KOPT-K1 (cell line): ENCODE measurements at regions not wholly inside any gene's neighbourhood (a gene's known extent, or its start where the extent isn't known, plus 50 kb on each side); places are given as distances from the start of the nearest gene placed in this dataset.

ENCODE experiments used
- H3K27ac ChIP-seq: fragments of 200-600 bp; sonication (generic); 2 replicates; pipeline ENCODE4 v1.5.1; 2016; ENCODE audit warnings: antibody characterized with exemption, mild to moderate bottlenecking, low read depth, low read length; ENCODE audit not compliant: poor library complexity, severe bottlenecking
- H3K36me3 ChIP-seq: fragments of 200-600 bp; sonication (generic); 2 replicates; pipeline ENCODE4 v1.5.1; 2017; ENCODE audit warnings: antibody characterized with exemption, mild to moderate bottlenecking, low read length, moderate library complexity; ENCODE audit not compliant: insufficient read depth
- H3K9me3 ChIP-seq: fragments of 200-600 bp; sonication (generic); 2 replicates; pipeline ENCODE4 v1.5.1; 2017; ENCODE audit warnings: antibody characterized with exemption, low read length, mild to moderate bottlenecking; ENCODE audit not compliant: insufficient read depth, poor library complexity, severe bottlenecking

GRCh38 chr14:97273540-97273939 lies 476.4 kb downstream of the VRK1 start:
- H3K36me3 ChIP-seq: no peaks in the 10 kb centered on the region
- no peaks in the 10 kb centered on the region for H3K9me3 ChIP-seq
- no peak overlapping the region for H3K27ac ChIP-seq

- Histone ChIP-seq H3K9me3 (no peaks in the 10 kb centered on the region), H3K27ac (no peak overlapping the region), H3K36me3 (no peaks in the 10 kb centered on the region)
Measured at GRCh38 chr14:97274626-97275025, 477.4 kb downstream of the VRK1 start.

GRCh38 chr14:97275276-97275675 lies 478.1 kb downstream of the VRK1 start:
- H3K9me3 ChIP-seq: no peaks in the 10 kb centered on the region
- no peaks in the 10 kb centered on the region for H3K36me3 ChIP-seq
- no peak overlapping the region for H3K27ac ChIP-seq

GRCh38 chr14:97276573-97276972 lies 479.4 kb downstream of the VRK1 start:
- Histone ChIP-seq H3K36me3 (no peaks in the 10 kb centered on the region), H3K9me3 (no peaks in the 10 kb centered on the region), H3K27ac (no peak overlapping the region)

- no peaks in the 10 kb centered on the region for H3K9me3 ChIP-seq
- no peak overlapping the region for H3K27ac ChIP-seq
- H3K36me3 ChIP-seq: no peaks in the 10 kb centered on the region
Measured at GRCh38 chr14:97277711-97278110, 480.5 kb downstream of the VRK1 start.

GRCh38 chr14:97280526-97280925 lies 483.3 kb downstream of the VRK1 start:
- no peaks in the 10 kb centered on the region for H3K36me3 ChIP-seq
- no peak overlapping the region for H3K27ac ChIP-seq
- no peaks in the 10 kb centered on the region for H3K9me3 ChIP-seq

DNA sequence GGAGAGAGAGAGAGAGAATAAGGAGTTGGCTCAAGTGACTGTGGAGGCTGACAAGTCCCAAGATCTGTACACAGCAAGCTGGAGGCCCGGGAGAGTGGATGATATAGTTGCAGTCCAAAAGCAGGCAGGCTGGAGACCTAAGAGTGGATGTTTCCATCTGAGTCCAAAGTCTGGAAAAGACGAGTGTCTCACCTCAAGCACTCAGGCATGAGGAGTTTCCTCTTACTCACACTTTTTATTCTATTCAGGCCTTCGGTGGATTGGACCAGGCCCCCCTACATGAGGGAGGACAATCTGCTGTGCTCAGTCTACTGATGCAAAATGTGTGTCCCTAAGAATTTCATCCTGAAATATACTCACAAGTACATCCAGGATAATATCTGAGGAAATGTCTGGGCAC lies 484.6 kb downstream of the VRK1 start:
- Histone ChIP-seq H3K9me3 (no peaks in the 10 kb centered on the region), H3K36me3 (no peaks in the 10 kb centered on the region), H3K27ac (no peak overlapping the region)

DNA sequence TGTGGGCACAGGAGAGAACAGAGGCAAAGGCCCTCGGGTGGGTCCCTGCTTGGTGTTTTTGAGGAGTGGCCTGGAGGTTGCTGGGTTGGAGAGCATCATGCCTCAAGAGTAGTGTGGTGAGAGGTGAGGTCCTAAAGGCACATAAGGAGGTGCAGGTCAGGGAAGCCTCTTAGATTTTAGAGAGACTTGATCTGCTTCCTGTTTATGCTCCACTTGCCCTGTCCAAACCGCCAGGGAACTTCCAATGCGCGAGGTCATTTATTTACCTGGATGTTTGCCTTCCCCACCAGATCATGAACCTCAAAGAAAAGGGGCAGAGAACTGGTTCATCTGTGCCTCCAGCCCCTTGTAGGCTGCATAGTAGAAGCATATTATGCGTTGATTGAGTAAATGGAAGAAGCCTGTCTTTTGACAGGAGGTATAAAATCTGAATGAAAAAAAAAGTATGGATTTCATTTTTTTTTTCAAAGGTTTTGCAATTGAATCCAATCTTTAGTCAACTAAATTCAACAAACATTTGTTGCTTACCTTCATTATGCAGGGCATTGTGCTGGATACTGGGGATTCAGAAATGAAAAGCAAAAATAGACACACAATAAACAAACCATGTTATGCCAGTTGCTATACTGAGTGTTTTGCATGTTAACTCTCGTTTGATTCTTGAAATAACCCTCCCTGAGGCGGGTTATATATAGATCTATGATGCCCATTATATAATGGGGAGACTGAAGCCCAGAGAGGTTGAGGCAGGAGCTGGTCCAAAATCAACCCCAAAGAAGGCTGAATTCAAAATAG lies 485.2 kb downstream of the VRK1 start:
- H3K36me3 ChIP-seq: no peaks in the 10 kb centered on the region
- H3K27ac ChIP-seq: no peak overlapping the region
- H3K9me3 ChIP-seq: no peaks in the 10 kb centered on the region

DNA sequence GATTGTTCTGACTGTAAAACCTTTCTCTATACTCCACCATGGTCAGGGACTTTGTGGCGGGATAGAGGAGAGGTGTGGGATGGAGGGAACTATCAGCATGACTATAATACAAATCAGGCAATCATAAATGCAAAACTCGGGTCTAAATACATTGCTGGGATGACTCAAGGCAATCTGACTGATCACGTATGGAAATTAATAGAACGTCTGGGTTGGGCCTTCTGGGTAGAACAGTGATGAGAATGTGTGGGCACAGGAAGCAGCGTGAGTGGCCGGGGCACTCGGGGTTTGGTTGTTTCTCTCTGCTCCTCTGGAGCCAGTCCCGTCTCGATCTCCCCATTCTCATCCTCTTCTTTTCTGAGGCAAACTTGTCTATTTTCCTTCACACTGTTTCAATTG lies 485.8 kb downstream of the VRK1 start:
- no peaks in the 10 kb centered on the region for H3K36me3 ChIP-seq
- H3K27ac ChIP-seq: no peak overlapping the region
- no peaks in the 10 kb centered on the region for H3K9me3 ChIP-seq

DNA sequence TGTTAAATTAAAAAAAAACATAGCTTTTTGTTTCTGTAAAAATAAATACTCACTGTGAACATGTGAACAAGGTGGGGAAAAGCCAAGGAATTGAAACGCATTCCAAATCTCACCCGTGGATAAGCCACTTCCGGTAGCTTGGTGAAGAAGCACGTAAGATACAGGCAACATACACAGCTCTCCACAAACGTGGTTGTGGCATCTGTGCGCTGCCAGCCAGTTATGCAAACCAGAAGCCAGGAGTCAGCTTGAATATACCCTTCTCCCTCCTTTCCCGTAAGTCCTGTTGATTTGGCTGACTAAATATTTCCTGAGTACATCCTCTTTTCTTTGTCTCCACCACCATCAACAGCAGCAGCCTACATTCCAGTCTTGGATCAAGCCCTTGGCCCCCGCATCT lies 486.2 kb downstream of the VRK1 start:
- no peak overlapping the region for H3K27ac ChIP-seq
- H3K9me3 ChIP-seq: no peaks in the 10 kb centered on the region
- no peaks in the 10 kb centered on the region for H3K36me3 ChIP-seq

DNA sequence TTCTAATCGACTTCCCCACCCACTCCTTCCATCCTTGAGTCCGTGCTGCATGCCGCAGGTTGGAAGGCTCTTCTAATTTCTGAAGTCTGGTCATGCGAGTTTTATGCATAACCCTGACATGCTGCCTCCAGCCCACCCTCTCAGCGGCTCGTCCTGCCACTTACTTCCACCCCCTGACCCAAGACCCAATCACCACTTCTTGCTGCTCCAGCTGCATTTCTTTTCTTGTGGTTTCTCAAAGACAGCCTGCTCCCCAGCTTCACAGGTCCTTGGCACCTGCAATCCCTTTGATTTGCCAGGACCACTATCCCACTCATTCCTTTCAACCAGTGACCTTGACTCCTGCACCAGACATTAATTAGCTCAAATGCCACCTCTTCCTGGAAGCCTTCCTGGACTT lies 486.7 kb downstream of the VRK1 start:
- H3K27ac ChIP-seq: no peak overlapping the region
- H3K36me3 ChIP-seq: no peaks in the 10 kb centered on the region
- H3K9me3 ChIP-seq: no peaks in the 10 kb centered on the region

GRCh38 chr14:97287956-97288355 lies 490.8 kb downstream of the VRK1 start:
- Histone ChIP-seq H3K27ac (no peak overlapping the region), H3K9me3 (no peaks in the 10 kb centered on the region), H3K36me3 (no peaks in the 10 kb centered on the region)

DNA sequence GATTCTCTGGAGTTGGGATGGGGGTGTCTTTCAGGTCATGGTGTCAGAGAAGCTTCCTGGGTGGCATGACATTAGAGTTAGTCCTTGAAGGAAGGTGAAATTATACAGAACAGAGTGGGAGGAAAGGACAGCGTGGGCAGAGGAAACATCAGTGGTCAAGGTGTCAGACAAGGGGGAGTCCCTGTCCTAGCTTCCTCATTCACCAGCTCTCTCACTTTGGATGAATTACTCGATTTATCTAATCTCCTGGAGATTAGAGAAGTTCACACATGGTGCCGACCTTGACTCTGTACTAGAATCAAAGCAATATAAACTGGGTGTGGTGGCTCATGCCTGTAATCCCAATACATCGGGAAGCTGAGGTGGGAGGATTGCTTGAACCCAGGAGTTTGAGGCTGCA lies 492.9 kb downstream of the VRK1 start:
- H3K9me3 ChIP-seq: no peaks in the 10 kb centered on the region
- no peaks in the 10 kb centered on the region for H3K36me3 ChIP-seq
- H3K27ac ChIP-seq: no peak overlapping the region

- H3K27ac ChIP-seq: no peak overlapping the region
- H3K9me3 ChIP-seq: no peaks in the 10 kb centered on the region
- H3K36me3 ChIP-seq: no peaks in the 10 kb centered on the region
Measured at GRCh38 chr14:97290977-97291376, 493.8 kb downstream of the VRK1 start.

GRCh38 chr14:97293659-97294058 lies 496.5 kb downstream of the VRK1 start:
- Histone ChIP-seq H3K36me3 (no peaks in the 10 kb centered on the region), H3K9me3 (no peaks in the 10 kb centered on the region), H3K27ac (no peak overlapping the region)

DNA sequence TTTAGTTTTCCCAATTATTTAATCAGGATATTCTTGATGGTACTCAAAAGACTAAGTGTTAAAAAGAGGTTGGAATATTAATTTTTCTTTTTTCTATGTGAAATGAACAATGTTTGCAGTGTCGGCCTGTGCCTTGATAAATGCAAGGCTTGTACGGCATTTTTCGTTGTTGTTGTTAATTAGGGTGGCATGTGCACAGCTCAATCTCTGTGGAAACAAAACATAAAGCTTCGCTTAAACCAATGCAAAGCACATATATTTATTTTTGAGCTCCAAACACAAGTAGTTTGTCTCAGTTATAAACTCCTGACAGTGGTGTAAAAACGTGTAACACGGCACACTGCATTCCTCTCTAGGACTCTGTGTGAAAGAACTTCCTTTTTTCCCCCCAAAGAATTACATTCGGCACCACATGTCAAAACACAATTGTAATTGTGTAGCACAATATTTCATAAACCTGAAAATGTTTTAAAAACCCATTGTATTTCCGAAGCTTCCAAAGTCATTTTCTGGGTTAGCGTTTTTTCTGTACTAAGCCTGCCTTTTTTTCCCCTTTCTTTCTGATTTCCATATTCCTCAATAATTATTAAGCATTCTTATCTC lies 498.0 kb downstream of the VRK1 start:
- H3K27ac ChIP-seq: no peak overlapping the region
- no peaks in the 10 kb centered on the region for H3K36me3 ChIP-seq
- no peaks in the 10 kb centered on the region for H3K9me3 ChIP-seq
